ENCODE measurements at regions not wholly inside any gene's neighbourhood (a gene's known extent, or its start where the extent isn't known, plus 50 kb on each side); places are given as distances from the start of the nearest gene placed in this dataset.

- TF ChIP-seq REST (IDR thresholded peaks at IDR 0.05; ENCODE audit: unreplicated experiment) (no peak), CTCF (conservative IDR thresholded peaks at IDR 0.05; ENCODE audit: low read depth in 2 of 2) (no peak), POLR2AphosphoS5 (IDR thresholded peaks at IDR 0.05; ENCODE audit: low read depth) (no peak), EZH2 (IDR thresholded peaks at IDR 0.05; ENCODE audit: low read depth, unreplicated experiment) (no peak), EZH2phosphoT487 (IDR thresholded peaks at IDR 0.05; ENCODE audit: unreplicated experiment) (no peak), CREB1 (CRISPR knock-in tag; IDR thresholded peaks at IDR 0.05; ENCODE audit: low read depth) (no peak), ZNF114 (CRISPR knock-in tag; IDR thresholded peaks at IDR 0.05) (no peak), NANOG (IDR thresholded peaks at IDR 0.05; ENCODE audit: borderline replicate concordance) (no peak), JUNB (IDR thresholded peaks at IDR 0.05; ENCODE audit: unreplicated experiment) (no peak), STAT1 (IDR thresholded peaks at IDR 0.05; ENCODE audit: unreplicated experiment) (no peak)
Measured at GRCh38 chr2:156116113-156116512, 216.4 kb downstream of the NR4A2 start.

Data from GM23338 (cell line).